HEK293 (cell line): ENCODE measurements at regions not wholly inside any gene's neighbourhood (a gene's known extent, or its start where the extent isn't known, plus 50 kb on each side); places are given as distances from the start of the nearest gene placed in this dataset.

Source experiments
- BCL11A ChIP-seq: fragments of 450-650 bp; formaldehyde crosslinking; IDR thresholded peaks from 2 replicates; pipeline ENCODE4 v1.5.1; 2016; ENCODE audit warnings: low read depth, missing biosample characterization, missing genetic modification characterization
- KLF16 ChIP-seq: fragments of 450-650 bp; formaldehyde crosslinking; IDR thresholded peaks from 2 replicates; pipeline ENCODE4 v1.5.1; 2017; ENCODE audit warnings: missing biosample characterization, missing genetic modification characterization
- PRDM1 ChIP-seq: fragments of 450-650 bp; formaldehyde crosslinking; IDR thresholded peaks from 2 replicates; pipeline ENCODE4; 2016; ENCODE audit warnings: missing biosample characterization, missing genetic modification characterization
- ZFP37 ChIP-seq: fragments of 450-650 bp; formaldehyde crosslinking; IDR thresholded peaks from 2 replicates; pipeline ENCODE4 v1.5.1; 2016; ENCODE audit warnings: missing biosample characterization, missing genetic modification characterization
- ZNF223 ChIP-seq: fragments of 450-650 bp; formaldehyde crosslinking; IDR thresholded peaks from 2 replicates; pipeline ENCODE4 v1.5.1; 2016; ENCODE audit warnings: missing biosample characterization, missing genetic modification characterization
- ZNF292 ChIP-seq: fragments of 450-650 bp; formaldehyde crosslinking; IDR thresholded peaks from 2 replicates; pipeline ENCODE4 v1.5.1; 2016; ENCODE audit warnings: low read depth, missing biosample characterization, missing genetic modification characterization, borderline replicate concordance
- ZNF302 ChIP-seq: fragments of 450-650 bp; formaldehyde crosslinking; IDR thresholded peaks from 2 replicates; pipeline ENCODE4 v1.5.1; 2016; ENCODE audit warnings: missing biosample characterization, missing genetic modification characterization, low read depth
- ZNF341 ChIP-seq: fragments of 450-650 bp; formaldehyde crosslinking; IDR thresholded peaks from 2 replicates; pipeline ENCODE4; 2016; ENCODE audit warnings: low read depth, missing biosample characterization, missing genetic modification characterization
- TF ChIP-seq, protein P1 (sequence below): fragments of 450-650 bp; formaldehyde crosslinking; IDR thresholded peaks from 2 replicates; pipeline ENCODE4 v1.5.1; 2016; ENCODE audit warnings: missing biosample characterization, missing genetic modification characterization
- TF ChIP-seq, protein P2 (sequence below): fragments of 450-650 bp; formaldehyde crosslinking; optimal IDR thresholded peaks from 2 replicates; pipeline ENCODE3; 2016; ENCODE audit warnings: missing biosample characterization, mild to moderate bottlenecking, missing genetic modification characterization
- TF ChIP-seq, protein P3 (sequence below): fragments of 450-650 bp; formaldehyde crosslinking; IDR thresholded peaks from 2 replicates; pipeline ENCODE4 v1.5.1; 2016; ENCODE audit warnings: missing biosample characterization, missing genetic modification characterization
- TF ChIP-seq, protein P4 (sequence below): fragments of 450-650 bp; formaldehyde crosslinking; IDR thresholded peaks from 2 replicates; pipeline ENCODE4 v1.5.1; 2016; ENCODE audit warnings: missing biosample characterization, missing genetic modification characterization

DNA sequence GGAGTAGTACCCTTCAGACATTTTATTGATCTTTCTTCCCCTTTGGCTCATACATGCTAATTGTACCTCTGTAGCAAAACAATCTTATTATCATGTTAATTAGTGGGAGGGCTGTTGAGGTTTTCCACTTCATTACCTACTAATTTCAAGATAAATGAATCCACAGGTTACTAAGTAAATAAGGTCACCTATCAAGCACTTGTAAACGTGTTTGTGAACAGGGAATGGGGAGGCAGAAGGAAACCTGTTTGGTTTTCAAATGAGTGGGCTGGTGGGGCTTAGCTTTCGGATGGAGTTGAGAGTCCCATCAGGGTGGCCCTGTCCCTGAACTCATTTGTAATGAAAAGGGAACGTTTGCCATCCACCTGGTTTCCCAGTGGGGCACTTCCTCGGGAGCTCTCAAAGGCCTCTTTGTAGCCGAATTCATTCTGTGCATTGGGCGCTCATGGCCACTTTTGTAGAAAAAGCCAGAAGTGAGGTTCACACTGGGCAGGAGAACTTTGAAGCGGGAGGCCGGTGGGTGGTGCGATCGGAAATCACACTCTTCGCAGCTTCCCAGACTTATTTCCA lies 419.8 kb upstream of the NR2F2 start:
- TF ChIP-seq BCL11A (tag by site-specific recombination) (no peak), PRDM1 (tag by site-specific recombination) (no peak), KLF16 (no peak), ZNF302 (tag by site-specific recombination) (no peak), ZNF341 (tag by site-specific recombination) (no peak), ZNF223 (tag by site-specific recombination) (no peak), ZFP37 (tag by site-specific recombination) (no peak), ZNF292 (no peak)
- TF ChIP-seq, protein P1, sequence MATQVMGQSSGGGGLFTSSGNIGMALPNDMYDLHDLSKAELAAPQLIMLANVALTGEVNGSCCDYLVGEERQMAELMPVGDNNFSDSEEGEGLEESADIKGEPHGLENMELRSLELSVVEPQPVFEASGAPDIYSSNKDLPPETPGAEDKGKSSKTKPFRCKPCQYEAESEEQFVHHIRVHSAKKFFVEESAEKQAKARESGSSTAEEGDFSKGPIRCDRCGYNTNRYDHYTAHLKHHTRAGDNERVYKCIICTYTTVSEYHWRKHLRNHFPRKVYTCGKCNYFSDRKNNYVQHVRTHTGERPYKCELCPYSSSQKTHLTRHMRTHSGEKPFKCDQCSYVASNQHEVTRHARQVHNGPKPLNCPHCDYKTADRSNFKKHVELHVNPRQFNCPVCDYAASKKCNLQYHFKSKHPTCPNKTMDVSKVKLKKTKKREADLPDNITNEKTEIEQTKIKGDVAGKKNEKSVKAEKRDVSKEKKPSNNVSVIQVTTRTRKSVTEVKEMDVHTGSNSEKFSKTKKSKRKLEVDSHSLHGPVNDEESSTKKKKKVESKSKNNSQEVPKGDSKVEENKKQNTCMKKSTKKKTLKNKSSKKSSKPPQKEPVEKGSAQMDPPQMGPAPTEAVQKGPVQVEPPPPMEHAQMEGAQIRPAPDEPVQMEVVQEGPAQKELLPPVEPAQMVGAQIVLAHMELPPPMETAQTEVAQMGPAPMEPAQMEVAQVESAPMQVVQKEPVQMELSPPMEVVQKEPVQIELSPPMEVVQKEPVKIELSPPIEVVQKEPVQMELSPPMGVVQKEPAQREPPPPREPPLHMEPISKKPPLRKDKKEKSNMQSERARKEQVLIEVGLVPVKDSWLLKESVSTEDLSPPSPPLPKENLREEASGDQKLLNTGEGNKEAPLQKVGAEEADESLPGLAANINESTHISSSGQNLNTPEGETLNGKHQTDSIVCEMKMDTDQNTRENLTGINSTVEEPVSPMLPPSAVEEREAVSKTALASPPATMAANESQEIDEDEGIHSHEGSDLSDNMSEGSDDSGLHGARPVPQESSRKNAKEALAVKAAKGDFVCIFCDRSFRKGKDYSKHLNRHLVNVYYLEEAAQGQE (tag by site-specific recombination): no peak
- TF ChIP-seq, protein P2, sequence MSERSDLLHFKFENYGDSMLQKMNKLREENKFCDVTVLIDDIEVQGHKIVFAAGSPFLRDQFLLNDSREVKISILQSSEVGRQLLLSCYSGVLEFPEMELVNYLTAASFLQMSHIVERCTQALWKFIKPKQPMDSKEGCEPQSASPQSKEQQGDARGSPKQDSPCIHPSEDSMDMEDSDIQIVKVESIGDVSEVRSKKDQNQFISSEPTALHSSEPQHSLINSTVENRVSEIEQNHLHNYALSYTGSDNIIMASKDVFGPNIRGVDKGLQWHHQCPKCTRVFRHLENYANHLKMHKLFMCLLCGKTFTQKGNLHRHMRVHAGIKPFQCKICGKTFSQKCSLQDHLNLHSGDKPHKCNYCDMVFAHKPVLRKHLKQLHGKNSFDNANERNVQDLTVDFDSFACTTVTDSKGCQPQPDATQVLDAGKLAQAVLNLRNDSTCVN: no peak
- TF ChIP-seq, protein P3, sequence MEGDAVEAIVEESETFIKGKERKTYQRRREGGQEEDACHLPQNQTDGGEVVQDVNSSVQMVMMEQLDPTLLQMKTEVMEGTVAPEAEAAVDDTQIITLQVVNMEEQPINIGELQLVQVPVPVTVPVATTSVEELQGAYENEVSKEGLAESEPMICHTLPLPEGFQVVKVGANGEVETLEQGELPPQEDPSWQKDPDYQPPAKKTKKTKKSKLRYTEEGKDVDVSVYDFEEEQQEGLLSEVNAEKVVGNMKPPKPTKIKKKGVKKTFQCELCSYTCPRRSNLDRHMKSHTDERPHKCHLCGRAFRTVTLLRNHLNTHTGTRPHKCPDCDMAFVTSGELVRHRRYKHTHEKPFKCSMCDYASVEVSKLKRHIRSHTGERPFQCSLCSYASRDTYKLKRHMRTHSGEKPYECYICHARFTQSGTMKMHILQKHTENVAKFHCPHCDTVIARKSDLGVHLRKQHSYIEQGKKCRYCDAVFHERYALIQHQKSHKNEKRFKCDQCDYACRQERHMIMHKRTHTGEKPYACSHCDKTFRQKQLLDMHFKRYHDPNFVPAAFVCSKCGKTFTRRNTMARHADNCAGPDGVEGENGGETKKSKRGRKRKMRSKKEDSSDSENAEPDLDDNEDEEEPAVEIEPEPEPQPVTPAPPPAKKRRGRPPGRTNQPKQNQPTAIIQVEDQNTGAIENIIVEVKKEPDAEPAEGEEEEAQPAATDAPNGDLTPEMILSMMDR (tag by site-specific recombination): no peak
- TF ChIP-seq, protein P4, sequence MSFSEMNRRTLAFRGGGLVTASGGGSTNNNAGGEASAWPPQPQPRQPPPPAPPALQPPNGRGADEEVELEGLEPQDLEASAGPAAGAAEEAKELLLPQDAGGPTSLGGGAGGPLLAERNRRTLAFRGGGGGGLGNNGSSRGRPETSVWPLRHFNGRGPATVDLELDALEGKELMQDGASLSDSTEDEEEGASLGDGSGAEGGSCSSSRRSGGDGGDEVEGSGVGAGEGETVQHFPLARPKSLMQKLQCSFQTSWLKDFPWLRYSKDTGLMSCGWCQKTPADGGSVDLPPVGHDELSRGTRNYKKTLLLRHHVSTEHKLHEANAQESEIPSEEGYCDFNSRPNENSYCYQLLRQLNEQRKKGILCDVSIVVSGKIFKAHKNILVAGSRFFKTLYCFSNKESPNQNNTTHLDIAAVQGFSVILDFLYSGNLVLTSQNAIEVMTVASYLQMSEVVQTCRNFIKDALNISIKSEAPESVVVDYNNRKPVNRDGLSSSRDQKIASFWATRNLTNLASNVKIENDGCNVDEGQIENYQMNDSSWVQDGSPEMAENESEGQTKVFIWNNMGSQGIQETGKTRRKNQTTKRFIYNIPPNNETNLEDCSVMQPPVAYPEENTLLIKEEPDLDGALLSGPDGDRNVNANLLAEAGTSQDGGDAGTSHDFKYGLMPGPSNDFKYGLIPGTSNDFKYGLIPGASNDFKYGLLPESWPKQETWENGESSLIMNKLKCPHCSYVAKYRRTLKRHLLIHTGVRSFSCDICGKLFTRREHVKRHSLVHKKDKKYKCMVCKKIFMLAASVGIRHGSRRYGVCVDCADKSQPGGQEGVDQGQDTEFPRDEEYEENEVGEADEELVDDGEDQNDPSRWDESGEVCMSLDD (tag by site-specific recombination): no peak
